NOMO-1 treated with DMSO at 0.1 percent for 48 hours (cell line): ENCODE measurements at regions not wholly inside any gene's neighbourhood (a gene's known extent, or its start where the extent isn't known, plus 50 kb on each side); places are given as distances from the start of the nearest gene placed in this dataset.
"Not testable (repeated sequence)": the region's sequence is repeated elsewhere in the genome, so short reads cannot be mapped to it uniquely, and the experiment has no call there.

Experiments
- DNase-seq: peaks from one replicate; lab custom pipeline; 2025; ENCODE audit not compliant: unreplicated experiment; lab: John Stamatoyannopoulos, UW

DNA sequence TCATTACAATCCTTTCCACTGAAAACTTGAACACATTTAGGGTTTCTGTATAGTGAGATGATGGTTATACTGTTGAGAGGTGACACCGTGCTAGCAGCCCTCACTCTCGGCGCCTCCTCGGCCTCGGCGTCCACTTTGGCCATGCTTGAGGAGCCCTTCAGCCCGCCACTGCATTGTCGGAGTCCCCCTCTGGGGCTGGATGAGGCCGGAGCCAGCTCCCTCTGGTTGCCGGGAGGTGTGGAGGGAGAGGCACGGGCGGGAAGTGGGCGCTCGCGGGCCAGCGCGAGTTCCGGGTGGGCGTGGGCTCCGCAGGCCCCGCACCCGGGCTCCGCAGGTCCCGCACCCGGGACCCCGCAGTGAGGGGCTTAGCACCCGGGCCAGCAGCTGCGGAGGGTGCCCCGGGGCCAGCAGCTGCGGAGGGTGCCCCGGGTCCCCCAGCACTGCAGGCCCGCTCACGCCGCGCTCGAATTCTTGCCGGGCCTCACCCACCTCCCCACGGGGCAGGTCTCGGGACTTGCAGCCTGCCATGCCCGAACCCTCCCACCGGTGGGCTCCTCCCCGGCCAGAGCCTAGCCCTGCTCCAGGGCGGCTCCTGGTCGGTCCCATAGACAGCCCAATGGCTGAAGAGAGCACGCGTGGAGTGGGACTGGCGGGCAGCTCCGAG is 145.9 kb upstream of the ZNF608 start:
- DNase-seq: no peak

DNA sequence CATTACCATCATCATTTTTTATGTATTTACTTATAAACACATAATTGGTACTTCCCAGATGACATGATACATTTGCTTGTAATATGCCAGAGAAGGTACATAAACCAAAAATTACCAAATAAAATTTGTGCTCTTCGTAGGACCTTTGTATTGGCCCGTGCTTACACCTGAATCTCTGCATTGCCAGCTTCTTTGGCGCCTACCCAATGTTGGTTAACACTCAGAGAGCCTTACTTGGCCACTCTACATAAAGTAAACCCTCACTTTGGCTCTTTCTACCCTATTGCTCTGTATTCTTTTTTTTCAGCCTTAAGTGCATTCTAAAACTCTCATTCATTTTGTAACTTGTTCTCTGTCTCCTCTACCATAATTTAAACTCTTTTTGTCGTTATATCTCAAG is 148.1 kb upstream of the ZNF608 start:
- no peak for DNase-seq

DNA sequence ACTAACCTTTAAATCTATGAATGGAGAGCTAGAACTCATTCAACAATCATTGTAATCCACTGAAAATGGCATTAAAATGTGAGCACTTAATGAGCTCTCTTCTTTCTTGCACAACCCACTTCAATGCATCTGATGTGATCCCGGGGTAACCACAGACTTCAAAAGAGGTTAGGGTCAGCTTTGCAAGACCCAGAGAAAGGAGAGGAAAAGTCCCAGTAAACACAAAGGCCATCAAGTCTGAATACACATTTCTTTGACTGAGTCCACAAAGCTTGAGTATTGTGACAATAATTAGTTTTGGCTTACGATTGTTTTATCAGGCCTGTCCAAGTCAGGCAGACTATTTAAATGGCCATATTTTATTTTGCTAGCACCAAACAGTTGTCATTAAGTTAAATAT is 148.8 kb upstream of the ZNF608 start:
- DNase-seq: no peak

DNA sequence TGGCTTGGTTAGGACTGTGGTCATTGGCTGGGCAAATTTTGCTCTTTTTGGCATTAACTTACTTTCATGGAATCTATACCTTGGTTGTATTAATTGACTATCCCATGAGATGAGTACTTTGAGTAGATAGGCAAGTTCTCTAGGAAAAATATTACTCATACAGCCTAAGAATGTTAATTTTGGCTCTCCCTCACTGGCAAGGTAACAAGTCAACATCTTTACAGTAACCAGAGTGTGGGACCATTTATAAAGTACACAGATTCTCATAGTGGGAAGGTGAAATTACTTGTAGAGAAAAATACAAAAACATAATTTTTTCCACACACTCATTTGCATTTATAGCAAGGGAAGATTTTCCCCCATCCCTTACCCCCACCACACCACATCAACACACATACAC is 154.6 kb upstream of the ZNF608 start:
- DNase-seq: no peak

DNA sequence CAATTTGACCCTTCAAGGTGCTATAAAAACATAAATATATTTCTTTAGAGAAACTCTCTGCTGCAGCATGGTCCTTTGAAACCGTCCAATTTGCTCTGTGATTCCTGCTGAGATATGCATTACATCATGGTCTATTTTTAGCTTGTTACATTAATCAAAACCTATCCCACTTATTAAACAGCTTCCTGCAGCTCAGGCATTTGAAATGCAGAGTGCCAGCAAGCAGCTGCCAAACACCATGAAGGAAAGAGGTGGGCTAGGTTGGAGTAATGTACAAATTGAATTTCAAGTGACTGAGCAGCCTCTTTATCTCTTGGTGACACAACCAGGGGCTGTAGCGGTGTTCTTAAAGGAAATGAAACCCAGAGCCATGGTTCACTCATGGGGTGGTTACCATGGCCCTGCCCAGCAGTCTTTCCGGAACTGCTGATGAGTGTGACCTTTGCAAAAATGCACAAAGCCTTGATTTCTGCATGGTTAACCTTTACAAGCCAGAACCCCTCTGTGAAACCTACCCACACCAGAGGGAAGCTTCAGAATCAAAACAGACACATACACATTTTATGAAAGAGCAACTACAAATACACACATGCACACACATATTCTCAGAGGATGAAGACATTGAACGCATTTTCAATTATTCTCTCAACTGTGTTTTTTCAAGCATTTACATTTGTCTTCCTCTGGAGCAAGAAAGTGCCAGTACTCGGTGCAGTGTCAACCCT is 155.8 kb upstream of the ZNF608 start:
- peak; percentile 88 for DNase-seq

DNA sequence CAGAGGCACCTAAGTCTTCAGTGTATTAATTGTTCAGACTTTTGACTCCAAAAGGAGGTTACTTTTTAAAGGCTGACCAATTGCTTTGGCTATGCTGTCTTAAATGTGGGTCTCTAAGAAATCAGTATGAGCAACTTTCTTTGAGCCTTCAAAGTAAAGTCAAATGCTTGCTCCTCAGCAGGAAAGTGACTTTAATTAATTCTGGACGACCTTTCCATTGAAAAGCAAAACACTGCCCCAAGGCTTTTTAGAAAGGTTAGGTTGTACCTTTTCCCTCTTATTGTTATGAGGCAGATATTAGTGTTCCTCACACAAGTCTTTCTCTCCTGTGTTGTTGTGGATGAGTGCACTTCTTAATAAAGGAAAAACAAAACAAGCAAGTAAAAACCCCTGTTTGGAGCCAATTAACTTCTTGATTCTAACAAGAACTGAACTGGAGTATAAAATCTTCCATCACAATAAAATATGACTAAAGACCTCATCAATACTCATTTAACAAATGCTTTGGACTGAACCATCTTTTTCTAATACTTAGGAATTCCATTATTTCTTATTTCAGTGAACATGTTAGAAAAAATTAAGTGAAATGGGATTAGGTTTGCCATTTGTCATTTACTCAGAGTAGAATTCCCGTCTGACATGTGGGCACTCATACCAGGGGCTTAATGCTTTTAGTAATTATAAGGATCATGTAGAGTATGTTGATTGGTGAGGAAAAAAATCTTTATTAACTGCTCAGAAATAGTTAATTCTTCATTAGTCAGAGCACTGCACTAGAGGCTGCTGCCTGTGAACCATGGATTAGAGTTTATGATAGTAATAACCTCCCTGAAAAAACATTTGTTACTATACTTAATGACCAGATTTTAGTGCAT is 159.1 kb upstream of the ZNF608 start:
- no peak for DNase-seq

DNA sequence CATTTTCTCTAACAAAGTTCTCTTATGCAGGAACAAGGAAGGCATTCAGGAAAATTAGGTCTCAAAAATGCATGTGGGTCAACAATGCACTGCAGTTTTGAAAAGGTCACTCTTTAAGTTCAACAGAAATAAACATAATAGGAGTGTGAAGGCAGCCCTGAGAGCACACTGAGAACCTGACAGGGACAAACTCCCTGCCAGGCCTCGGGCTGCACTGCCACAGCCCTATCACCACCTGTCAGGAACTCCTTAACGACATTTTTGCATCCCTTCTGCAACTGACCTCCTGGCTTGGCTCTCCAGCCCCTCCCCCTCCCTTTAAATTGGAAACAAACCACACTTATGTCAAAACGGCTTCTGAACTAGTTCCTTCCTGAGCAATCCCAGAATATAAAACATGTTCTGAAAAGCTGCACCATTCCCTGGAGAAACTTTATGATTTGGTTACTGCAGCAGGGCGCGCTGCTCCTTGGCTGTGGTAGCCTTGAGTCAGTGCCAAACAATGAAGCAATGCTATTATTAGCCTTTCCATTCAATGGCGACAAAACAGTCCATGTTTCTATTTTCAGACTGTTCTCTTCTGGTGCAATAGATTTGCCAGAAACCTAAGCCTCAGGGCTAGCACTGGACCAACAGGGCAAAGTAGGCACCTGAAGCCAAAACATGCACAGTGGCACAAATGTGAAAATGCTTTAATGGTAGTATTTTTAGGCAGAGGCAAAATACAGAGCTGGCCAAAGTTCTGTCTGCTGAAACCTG is 160.1 kb upstream of the ZNF608 start:
- DNase-seq: peak; percentile 57

DNA sequence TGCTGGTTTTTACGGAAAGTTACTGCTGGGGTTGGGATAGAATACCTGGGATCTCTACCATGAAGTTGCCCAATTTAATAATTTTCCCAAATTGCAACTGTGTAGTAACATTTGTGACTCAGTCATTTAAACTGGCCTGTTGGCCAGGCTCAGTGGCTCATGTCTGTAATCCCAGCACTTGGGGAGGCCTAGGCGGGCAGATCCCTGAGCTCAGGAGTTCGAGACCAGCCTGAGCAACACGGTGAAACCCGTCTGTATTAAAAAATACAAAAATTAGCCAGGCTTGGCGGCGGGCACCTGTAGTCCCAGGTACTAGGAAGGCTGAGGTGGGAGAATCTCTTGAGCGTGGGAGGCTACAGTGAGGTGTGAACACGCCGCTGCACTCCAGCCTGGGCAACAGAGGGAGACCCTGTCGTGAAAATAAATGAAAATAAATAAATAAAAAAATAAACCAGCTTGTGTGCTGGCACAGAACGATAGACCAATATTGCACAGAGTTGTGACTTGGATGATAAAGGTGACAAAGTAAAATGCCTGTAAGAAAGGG is 160.7 kb upstream of the ZNF608 start:
- no peak for DNase-seq

DNA sequence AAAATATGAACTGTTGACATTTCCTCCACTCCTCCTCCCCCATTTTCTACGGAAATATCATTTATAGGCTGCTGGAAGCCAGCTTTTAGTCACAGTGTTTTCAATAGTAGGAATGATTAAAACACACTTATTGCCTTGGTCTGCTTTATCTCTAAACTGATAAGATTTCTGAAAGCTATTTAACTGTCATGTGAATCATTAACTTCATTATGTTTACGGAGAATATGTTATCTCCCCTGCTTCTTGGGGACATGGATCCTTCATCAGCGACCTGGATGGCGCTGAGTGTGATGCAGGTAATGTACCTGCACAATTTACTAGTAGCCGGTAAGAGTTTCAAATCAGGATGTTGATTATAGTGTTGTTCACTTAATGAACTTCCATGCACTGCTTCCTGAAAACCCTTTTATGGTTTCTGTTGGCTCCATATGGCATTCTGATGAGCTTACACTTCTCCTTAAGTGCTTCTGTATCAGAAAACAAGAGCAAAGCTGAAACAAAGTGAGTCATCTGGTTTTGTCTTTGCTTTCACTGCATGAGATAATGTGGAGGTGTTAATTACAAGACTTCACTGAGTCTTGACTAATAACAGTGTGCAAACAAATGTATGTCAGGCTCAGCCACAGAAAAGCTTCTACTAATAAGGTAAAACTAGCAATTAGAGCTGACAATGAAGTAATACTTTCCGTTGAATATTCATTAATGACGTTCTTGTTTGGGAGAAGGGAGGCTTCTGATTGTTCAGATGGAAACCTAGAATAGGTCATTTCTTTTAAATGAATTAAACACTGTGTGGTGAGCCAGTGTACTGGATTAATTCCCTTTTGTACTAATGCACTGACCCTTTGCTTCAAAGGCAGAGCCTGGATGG is 162.4 kb upstream of the ZNF608 start:
- DNase-seq: peak; percentile 54

DNA sequence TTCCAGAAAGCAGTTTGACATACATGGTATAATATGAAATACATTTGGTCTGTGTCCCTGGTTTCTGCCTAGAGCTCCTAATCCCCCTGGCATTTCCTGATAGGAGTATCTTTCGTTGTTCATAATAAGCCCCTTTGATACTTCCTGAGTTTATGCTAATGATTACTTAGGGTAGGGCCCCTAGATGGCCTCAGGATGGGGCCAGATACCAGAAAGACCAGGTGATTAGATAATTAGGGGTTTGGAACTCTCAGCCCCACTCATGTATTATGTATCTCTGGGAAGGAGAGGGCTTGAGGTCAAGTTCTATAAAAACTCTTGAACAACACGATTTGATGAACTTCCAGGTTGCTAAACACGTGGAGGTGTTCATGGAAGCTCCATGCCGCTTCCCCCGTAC is 163.3 kb upstream of the ZNF608 start:
- DNase-seq: no peak

DNA sequence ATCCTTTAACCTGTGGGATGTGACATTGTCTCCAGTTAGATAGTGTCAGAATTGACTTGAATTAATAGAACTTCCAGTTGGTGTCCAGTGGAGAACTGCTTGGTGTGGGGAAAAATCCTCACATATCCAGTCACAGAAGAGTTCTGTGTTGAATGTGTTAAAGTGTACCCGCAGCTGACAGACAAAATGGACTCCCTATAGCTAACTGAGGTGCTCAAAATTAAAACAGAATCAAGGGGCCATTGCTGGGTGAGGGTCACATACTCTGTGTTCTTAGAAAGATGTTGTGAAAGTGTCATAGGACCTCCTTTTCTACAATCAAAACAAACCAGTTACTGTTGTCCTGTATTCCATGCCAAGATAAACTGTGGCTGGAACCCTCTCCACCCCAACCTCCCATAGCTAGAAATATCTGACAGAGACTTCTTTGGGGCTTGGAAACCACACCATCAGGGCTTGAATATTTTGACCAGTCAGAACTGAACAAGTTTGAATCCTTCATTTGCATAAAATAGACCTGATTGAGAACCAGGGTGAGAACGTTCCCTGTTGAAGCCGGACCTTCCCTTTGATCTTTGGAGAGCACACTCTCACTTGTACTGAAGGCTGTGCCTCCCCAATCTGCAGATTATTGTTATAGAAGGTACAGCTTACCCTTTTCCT is 164.0 kb upstream of the ZNF608 start:
- DNase-seq: no peak

DNA sequence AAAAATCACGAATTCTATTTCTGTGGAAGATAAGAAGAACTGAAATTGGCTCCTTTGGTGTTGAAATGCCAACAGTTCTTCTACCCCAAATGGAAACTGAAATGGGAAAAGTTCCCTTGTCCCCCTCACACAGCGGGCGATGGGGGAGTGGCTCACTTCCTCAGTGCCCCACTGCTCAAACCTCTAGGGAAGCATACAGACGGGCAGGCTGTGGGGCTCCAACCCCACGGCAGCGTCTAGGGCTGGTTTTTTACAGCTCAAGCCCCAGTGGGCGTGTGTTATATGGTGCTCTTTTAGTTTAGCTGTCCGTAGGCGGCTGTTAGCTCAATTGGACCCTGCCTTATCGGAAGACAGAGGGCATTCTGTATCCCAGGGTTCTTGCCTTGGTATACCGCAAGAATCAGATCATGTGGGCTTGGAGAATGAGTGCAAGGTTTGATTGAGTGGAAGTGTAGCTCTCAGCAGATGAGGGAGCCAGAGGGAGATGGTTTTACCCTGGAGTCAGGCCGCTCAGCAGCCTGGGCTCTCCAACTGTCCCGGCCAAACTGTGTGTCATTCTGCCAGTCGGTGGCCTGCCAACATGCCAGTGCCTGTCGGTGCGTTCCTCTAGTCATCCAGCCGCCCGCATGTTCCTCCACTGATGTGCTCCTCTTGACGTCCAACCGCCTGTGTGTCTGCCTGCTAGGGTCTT is 166.3 kb upstream of the ZNF608 start:
- peak; percentile 47 for DNase-seq

DNA sequence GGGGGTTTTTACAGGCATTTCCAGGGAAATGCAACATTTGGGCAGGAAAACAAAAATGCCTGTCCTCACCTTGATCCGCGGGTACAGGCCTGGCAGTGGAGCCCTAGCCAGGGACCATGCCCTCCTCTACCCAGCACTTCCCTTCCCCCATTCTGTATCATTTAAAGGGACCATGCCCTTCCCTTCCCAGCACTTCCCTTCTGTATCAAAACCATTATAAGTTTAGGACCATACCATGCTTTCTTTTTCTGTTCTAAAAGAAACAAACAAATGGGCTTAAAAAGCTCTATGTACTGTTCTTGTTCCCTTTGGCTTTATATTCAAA is 166.9 kb upstream of the ZNF608 start:
- no peak for DNase-seq

DNA sequence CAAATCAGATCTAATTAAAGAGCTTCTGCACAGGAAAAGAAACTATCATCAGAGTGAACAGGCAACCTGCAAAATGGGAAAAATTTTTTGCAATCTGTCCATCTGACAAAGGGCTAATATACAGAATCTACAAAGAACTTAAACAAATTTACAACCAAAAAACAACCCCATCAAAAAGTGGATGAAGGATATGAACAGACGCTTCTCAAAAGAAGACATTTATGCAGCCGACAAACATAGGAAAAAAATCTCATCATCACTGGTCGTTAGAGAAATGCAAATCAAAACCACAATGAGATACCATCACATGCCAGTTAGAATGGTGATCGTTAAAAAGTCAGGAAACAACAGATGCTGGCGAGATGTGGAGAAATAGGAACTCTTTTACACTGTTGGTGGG is 169.9 kb upstream of the ZNF608 start:
- not testable (repeated sequence) for DNase-seq

DNA sequence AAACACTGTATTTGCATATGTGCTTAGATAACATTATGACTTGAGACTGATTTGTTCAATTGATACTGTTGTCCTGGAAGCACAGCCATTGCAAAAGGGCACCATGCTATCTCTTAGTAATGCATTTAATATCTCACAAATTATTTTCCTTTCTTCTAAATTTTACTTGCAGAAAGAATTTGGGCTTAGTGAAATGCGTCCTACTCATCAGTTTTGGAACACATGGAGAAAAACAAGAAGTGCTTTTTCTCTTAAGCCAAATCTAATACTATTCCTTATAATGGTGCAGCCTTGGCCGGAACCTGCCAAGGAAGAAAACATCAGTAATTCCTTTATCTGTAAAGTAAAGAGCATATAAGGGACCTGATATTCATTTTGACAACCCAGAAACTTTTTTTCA is 172.2 kb upstream of the ZNF608 start:
- no peak for DNase-seq

DNA sequence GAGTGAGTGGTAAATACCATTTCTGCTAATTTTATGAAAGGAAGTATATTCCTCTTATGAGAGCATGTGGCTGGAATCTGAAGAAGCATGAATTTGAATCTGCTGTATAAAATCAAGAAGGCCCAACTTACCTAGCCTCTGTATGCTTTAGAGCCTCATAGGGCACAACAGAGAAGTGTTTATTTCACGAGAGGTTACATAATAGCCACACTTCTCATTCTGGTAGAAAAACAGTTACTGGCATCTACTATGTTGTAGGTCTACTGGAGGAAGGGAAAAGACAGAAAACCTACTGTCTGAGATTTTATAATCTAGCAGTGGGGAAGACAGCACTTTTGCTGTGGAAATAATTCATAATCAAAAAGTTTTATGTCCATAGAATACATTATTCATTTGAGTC is 172.6 kb upstream of the ZNF608 start:
- peak; percentile 45 for DNase-seq

DNA sequence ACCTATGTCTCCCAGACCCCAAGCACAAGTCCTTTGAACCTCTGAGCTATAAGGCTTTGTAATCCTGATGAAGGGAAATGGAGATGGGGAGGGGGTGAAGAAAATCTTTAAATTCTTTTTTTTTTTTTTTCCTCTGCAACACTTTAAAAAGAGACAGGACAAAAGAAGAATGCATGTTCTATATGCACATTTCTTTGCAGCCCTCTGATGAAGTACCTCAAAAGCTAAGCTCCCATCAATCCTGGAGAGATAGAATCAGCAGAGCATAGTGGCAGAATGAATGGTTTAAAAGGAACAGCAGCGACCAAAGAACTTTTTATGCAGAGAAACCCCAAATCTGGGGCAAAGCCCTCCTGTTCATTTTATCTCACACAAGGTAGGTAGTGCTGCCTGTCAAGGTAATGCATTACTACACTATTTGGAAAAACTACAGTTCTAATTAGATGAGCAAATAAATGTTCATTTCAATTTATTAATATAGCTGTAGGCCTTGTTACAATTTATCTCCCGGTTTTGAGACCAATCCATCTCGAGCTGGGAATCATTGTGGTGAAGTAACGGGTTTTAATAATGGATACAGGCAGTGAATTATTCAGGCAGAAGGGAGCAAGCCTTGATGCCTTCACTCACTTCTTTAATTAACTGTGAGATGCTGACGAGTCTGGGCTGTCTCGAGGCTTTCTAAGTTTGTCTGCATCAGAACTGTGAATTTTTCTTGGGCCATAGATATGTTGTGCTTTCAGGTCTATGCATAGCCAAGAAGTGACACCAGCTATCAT is 173.5 kb upstream of the ZNF608 start:
- DNase-seq: no peak
